NCI-H524 (cell line): ENCODE measurements at regions not wholly inside any gene's neighbourhood (a gene's known extent, or its start where the extent isn't known, plus 50 kb on each side); places are given as distances from the start of the nearest gene placed in this dataset.
"Not testable (repeated sequence)": the region's sequence is repeated elsewhere in the genome, so short reads cannot be mapped to it uniquely, and the experiment has no call there.

Experiments
- DNase-seq, 2 experiments: peaks; one replicate each; lab custom pipeline; 2025; lab: John Stamatoyannopoulos, UW

GRCh38 chr10:100612601-100613595, 77.2 kb downstream of the HIF1AN start:
- DNase-seq: no peak

DNA sequence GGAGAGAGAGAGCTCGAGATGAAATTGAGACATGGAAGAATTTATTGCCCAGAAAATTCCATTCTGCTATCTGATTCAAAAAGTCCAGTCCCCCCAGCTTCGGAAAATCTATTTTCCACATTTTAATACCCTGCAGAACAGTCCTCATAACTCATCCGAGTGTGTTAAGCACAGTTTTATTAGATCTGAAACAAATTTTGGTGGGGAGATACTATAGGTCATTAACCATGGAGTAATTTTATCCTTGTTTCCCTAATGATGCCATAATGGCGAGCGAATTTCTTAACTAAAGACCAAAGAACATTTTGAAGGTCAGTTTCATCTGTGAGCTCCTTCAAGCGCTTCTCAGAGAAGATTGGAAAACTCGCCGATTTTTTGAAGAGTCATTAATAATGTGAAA, 78.1 kb downstream of the HIF1AN start:
- DNase-seq: no peak

- no peak for DNase-seq
Measured at GRCh38 chr10:100614429-100615095, 78.8 kb downstream of the HIF1AN start.

DNA sequence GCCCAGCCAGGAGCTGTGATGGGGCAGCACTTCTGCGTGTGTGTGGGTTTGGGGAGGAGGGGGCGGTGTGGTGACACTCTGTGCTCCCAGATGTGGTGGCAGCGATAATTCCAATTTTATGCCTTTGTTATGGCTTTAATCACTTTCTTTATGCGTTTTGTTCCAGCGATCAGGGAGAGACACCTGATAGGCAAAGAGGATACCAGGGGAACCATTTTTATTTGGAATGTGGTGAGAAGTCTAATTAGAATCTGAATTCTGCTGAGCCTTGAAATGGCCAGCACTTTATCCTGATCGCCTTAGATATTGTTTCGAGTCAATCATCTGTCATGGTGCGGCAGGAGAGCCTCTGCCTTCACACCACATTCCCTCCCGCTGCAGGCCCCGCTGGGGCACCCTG, 79.5 kb downstream of the HIF1AN start:
- DNase-seq: no peak

DNA sequence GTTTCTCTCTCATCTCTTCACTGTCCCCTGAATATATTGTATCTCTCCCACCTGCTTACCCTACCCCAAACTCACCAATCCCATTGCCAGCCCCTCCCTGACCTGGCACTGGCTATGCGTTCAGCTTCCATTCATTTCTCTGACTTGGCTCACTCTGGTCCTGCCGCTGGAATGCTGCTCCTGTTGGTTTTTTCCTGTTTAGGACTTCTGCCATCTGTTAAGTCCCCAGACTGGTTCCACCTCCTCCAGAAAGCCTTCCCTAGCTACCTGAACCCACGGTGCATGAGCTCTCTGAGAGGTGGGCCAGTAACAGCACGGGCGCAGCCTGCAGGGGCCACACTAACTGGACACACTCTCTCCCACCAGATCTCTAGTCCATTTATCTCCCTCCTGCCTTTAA, 80.2 kb downstream of the HIF1AN start:
- DNase-seq: no peak

GRCh38 chr10:100618091-100618615, 82.4 kb downstream of the HIF1AN start:
- no peak for DNase-seq

DNA sequence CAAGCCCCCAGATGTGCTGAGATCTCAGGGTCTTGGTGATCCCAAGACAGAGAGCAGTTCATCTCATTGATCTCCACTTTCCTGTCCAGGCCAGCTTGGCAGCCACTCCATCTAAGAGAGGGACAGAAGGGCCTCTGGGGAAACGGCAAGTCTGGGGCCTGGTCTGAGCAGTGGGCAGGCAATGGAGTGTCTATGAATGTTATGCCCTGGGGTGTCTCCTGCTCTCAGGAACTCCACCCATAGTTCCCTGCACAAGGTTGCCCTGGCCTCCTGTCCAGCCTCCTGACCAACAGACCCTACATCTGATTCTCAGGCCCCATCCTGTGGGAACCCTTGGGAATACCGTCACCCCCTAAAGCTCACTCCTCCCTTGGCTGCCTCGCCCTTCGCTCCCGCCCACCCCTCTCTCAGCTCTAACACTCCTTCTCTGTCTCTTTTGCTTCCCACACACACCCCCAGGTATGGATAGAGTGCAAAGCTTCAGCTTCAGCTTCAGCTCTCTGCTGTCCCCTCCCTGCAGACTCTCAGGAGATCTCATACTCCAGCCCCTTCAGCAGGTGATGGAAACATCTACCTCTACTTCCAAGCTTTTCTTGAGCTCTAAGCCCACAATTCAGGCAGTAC, 83.0 kb downstream of the HIF1AN start:
- no peak for DNase-seq

GRCh38 chr10:100620087-100620835, 84.5 kb downstream of the HIF1AN start:
- no peak for DNase-seq

DNA sequence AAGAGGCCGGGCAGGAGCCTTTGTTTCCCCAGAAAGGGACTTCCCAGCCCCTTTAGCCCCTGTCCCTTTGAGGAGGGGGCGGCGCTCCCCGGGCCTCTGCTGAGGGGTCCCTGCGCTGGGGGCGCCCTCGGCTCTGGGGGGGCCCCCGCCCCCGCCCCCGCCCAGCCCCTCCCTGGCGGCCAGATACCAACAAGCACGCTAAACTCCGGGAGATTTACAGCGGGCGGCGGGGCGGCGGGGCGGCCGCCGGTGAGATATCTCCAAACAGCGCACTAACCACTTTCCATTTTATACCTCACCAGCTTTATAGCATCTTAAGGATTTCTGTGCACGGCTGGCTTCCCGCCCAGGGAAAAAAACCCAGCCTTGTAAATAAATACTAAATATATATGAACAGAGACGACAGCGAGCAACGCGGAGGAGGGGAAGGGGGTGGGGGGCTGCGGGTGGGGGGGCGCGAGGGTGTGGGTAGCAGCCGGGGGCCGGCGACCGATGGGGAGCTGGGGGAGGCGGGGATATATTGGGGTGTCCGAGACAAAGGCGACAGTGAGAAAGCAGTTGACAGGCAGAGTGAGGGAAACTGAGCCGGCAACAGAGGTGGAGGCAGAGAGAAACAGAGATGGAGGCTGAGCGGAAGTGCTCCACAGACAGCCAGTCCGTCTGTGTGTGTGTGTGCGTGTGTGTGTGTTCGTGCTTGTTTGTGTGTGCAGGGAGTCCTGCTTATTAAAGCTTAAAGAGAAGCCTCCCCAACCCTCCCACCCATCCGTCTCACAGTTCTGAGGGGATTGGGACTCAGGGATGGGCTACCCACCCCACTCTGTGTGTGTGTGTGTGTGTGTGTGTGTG, 85.8 kb downstream of the HIF1AN start:
- no peak for DNase-seq

DNA sequence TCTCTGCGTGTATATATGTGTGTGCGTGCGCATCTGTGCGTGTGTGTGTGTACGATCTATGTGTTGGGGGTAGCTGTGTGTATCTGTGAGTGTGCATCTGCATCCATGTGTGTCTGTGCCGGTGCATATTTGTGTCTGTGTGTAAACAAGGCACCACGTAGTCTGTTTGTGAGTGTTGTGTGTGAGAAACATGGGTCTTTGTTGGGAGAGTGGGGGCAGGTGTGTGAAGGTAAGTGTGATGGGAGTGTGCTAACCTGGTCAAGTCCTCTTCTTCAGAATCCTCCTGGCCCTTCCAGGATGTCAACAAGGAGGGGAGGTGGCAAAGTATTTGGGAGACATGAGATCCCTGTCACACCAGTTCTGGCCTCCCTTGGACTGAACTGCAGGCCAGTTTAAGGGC, 87.2 kb downstream of the HIF1AN start:
- DNase-seq: no peak

DNA sequence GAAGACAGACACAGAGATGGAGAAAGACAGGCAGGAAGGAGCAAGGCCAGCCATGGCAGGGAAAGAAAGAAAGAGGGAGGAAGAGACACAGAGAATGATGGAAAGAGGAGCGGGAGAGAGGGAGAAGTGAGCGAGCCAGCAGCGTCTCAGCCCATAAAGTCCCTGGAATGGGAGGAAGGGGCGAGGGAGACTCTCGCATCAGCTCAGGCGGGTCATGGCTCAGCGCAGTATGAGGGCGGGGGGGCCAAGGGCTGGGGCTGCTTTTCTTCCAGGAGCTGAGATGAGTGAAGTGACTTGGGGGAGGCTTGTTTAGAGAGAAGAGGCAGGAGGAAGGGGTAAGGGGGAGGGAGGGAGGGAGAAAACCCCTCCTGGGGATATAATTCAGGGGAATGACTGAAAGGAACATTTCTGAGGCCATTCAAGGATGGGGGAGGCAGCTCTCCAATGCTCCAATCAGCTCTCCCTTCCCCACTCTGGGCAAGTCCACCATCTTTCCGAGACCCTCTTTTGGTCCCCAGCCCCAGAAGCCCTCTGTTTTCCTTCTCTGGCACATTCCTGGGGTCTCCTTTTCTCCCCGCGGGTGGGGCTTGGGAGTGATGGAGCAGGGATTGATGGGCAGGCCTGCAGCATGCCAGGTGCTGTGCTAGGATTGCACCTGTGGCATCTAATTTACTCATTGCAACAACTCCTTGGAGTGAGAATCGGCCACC, 87.9 kb downstream of the HIF1AN start:
- no peak for DNase-seq

GRCh38 chr10:100624298-100624697, 88.6 kb downstream of the HIF1AN start:
- DNase-seq: no peak

- DNase-seq: no peak
Measured at GRCh38 chr10:100625816-100626215, 90.1 kb downstream of the HIF1AN start.

GRCh38 chr10:100628061-100628460, 92.3 kb downstream of the HIF1AN start:
- DNase-seq: no peak

DNA sequence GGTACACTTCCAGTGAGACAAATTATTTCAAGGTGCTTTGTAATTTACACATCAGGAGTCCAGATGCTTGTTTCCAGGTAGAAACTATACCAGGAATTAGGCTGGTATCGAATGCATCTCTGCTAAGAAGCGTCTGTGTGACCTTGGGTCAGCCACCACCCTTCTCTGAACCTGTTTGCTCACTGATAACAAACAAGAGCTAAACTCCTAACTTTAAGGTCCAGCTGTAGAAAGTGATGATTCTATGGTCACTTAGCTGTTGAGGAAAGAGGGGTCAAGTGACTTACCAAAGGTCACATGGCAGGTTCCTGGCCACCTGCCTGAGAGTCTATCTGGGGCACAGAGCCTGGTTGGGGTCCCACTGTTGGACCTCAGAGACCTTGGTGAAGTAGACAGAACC, 95.4 kb downstream of the HIF1AN start:
- no peak for DNase-seq

GRCh38 chr10:100632027-100632426, 96.3 kb downstream of the HIF1AN start:
- no peak for DNase-seq

GRCh38 chr10:100634034-100634433, 98.3 kb downstream of the HIF1AN start:
- DNase-seq: no peak

DNA sequence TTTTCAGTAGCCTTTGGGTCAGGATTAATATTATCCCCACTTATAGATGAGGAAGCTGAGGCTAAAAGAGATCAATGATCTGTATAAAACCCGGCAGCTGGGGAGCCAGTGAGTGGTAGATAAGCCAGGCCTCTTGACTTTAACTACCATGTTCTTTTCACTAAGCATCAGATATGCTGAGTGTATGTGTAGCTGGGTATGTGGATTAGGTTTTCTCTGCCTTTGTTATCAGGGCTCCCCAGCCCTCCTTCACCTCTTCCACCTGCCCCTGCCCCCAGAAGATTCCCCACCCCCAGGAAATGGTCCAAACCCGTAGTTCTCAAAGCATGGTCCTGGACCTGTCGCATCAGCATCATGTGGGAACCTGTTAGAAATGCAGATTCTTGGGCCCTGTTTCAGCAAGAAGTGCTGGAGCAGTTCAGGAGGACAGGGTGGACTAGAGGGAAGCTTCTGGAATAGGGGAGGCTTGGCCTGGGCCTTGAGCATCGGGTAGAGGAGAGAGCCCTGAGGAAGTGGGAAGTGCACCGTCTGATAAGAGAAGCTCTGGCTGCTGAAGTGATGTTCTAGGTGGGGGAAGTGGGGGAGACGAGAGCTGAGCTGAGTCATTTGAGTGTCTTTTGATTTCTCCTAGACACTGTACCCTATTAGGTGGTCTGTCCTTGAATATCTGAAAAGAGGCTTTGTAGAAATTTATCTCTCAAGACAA, 101.3 kb downstream of the HIF1AN start:
- peak in 1 of 2 experiments; percentile 60 for DNase-seq

DNA sequence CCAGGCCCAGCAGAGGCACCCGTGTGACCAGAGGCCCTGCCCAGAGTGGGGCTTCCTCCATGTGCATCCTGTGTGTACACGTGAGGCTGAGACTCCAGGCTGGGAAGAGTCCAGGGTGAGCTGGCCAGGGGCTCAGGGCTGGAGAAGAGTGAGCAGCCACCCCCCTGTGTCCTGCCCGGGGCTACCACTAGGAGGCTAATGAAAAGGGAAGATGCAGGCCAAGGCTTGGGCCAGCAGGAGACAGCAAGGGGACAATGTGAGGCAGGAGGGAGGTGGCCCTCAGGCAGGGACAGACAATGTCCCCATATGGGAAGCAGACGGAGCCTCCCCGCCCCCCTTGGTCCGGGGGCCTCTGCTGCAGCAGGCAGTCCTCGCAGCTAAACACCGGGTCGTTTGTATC, 102.0 kb downstream of the HIF1AN start:
- DNase-seq: peak; percentile 21 to 51

DNA sequence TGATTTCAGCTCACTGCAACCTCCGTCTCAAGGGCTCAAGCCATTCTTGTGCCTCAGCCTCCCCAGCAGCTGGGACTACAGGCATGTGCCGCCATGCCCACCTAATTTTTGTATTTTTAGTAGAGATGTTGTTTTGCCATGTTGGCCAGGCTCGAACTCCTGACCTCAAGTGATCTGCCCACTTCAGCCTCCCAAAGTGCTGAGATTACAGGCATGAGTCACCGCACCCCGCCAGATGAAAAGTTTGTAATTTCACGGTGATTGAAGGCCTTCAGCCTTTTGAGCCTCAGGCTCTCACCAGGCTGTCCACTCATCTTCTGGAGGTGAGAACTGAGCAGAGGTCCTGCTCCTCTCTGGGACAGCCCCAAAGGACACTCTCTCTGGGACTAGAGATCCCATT, 103.2 kb downstream of the HIF1AN start:
- DNase-seq: not testable (repeated sequence)
